CD14-positive monocyte (primary cell): ENCODE measurements at regions not wholly inside any gene's neighbourhood (a gene's known extent, or its start where the extent isn't known, plus 50 kb on each side); places are given as distances from the start of the nearest gene placed in this dataset.

Source experiments
- DNase-seq, 3 donors: peaks; one replicate each; pipeline ENCODE4 v3.0.0-alpha.2; 2011 to 2022
- H2AFZ ChIP-seq: 2 replicates; pipeline ENCODE4 v1.6.0; 2012; ENCODE audit warnings: mild to moderate bottlenecking, low read depth, low read length, inconsistent platforms; ENCODE audit not compliant: insufficient read depth, poor library complexity, severe bottlenecking
- H3K27ac ChIP-seq, 2 donors: 1 replicate in 1 of 2; 2 replicates in 1 of 2; pipeline ENCODE4 v1.5.1; 2012 to 2013; ENCODE audit warnings: low read length in 2 of 2, control low read depth in 1 of 2, inconsistent platforms in 1 of 2, low read depth in 1 of 2, mild to moderate bottlenecking in 1 of 2
- H3K27me3 ChIP-seq, 2 donors: one replicate each; pipeline versions ENCODE4 v1.6.0 to v1.6.1; 2011 to 2013; ENCODE audit warnings: low read length in 2 of 2; ENCODE audit not compliant: control insufficient read depth in 2 of 2, insufficient read depth in 2 of 2
- H3K36me3 ChIP-seq, 2 donors: replicated peaks in 1 of 2; 1 replicate in 1 of 2; 2 replicates in 1 of 2; pipeline versions ENCODE4 v1.5.1 to v1.6.1; 2012 to 2013; ENCODE audit warnings: low read length in 2 of 2, control low read depth in 1 of 2, inconsistent platforms in 1 of 2, mild to moderate bottlenecking in 1 of 2; ENCODE audit not compliant: insufficient read depth in 2 of 2, control insufficient read depth in 1 of 2
- H3K4me1 ChIP-seq, 2 donors: 1 replicate in 1 of 2; 2 replicates in 1 of 2; pipeline versions ENCODE4 v1.5.1 to v1.6.1; 2012 to 2013; ENCODE audit warnings: low read length in 2 of 2, control low read depth in 1 of 2, inconsistent platforms in 1 of 2, mild to moderate bottlenecking in 1 of 2, moderate library complexity in 1 of 2; ENCODE audit not compliant: insufficient read depth in 2 of 2, control insufficient read depth in 1 of 2
- H3K4me2 ChIP-seq: replicated peaks from 2 replicates; pipeline ENCODE3; 2012; ENCODE audit warnings: low read length, moderate library complexity, mild to moderate bottlenecking; ENCODE audit not compliant: poor library complexity, severe bottlenecking; ENCODE audit errors: extremely low read depth
- H3K4me3 ChIP-seq, 3 experiments: fragments of 200-600 bp in 1 of 3; sonication (generic) in 1 of 3; replicated peaks in 1 of 3; 1 replicate in 2 of 3; 2 replicates in 1 of 3; pipeline ENCODE4 v1.5.1; 2011 to 2013; ENCODE audit warnings: low read length in 3 of 3, mild to moderate bottlenecking in 3 of 3, control low read depth in 2 of 3, low read depth in 2 of 3, inconsistent platforms in 1 of 3, moderate library complexity in 1 of 3
- H3K79me2 ChIP-seq: 2 replicates; pipeline ENCODE4 v1.6.0; 2012; ENCODE audit warnings: mild to moderate bottlenecking, control low read depth, inconsistent platforms, low read length, moderate library complexity; ENCODE audit not compliant: insufficient read depth
- H3K9ac ChIP-seq: 2 replicates; pipeline ENCODE4 v1.6.0; 2017; ENCODE audit warnings: low read length, mild to moderate bottlenecking; ENCODE audit not compliant: insufficient read depth, poor library complexity, severe bottlenecking
- H3K9me3 ChIP-seq, 2 donors: replicated peaks in 1 of 2; 1 replicate in 1 of 2; 2 replicates in 1 of 2; pipeline versions ENCODE4 v1.5.1 to v1.6.1; 2012 to 2013; ENCODE audit warnings: low read length in 2 of 2, control low read depth in 1 of 2; ENCODE audit not compliant: control insufficient read depth in 1 of 2, insufficient read depth in 1 of 2
- H4K20me1 ChIP-seq: 2 replicates; pipeline ENCODE4 v1.6.0; 2012; ENCODE audit warnings: mild to moderate bottlenecking, low read length, control low read depth, moderate library complexity; ENCODE audit not compliant: insufficient read depth
- H3K27ac Mint-ChIP-seq, 7 donors: one replicate each; pipeline ENCODE4 v1.8.0; 2020; ENCODE audit warnings: mild to moderate bottlenecking in 7 of 7, mixed read lengths in 7 of 7, moderate library complexity in 6 of 7, inconsistent platforms in 2 of 7
- H3K27me3 Mint-ChIP-seq, 3 donors: one replicate each; pipeline ENCODE4 v1.8.0; 2021 to 2022; ENCODE audit warnings: low read depth in 3 of 3, mild to moderate bottlenecking in 3 of 3, mixed read lengths in 3 of 3, moderate library complexity in 3 of 3, inconsistent platforms in 1 of 3
- H3K36me3 Mint-ChIP-seq, 2 donors: one replicate each; pipeline ENCODE4 v1.8.0; 2020; ENCODE audit warnings: mixed read lengths in 2 of 2, inconsistent platforms in 1 of 2, mild to moderate bottlenecking in 1 of 2
- H3K4me1 Mint-ChIP-seq: one replicate; pipeline ENCODE4 v1.8.0; 2020; ENCODE audit warnings: mild to moderate bottlenecking, mixed read lengths
- H3K4me3 Mint-ChIP-seq, 2 donors: one replicate each; pipeline ENCODE4 v1.8.0; 2020; ENCODE audit warnings: mild to moderate bottlenecking in 2 of 2, mixed read lengths in 2 of 2, moderate library complexity in 1 of 2
- H3K9me3 Mint-ChIP-seq, 7 donors: one replicate each; pipeline ENCODE4 v1.8.0; 2020 to 2022; ENCODE audit warnings: mixed read lengths in 7 of 7, mild to moderate bottlenecking in 6 of 7, moderate library complexity in 6 of 7, inconsistent platforms in 2 of 7
- CTCF ChIP-seq: fragments of 200-600 bp; IDR thresholded peaks from one replicate; pipeline ENCODE4 v1.8.0; 2022; ENCODE audit warnings: antibody characterized with exemption, mild to moderate bottlenecking
- WGBS: methylation state at CpG from one replicate; pipeline ENCODE4 v1.1.5; 2013; ENCODE audit warnings: missing lambda C conversion rate; ENCODE audit not compliant: insufficient coverage; 5-methylcytosine and 5-hydroxymethylcytosine counted together
- intact Hi-C, 2 donors: fragments of 100-400 bp; cut with micrococcal nuclease; formaldehyde crosslinking; loops; one replicate each; pipeline versions ENCODE4 v1.15.0 to v1.15.1; 2023

GRCh38 chr21:34271189-34271851 is 92.5 kb upstream of the KCNE2 start:
- no peak overlapping the region for H3K27ac Mint-ChIP-seq
- no CpG with 5 or more reads among the region's 2 CpGs for WGBS

GRCh38 chr21:34272321-34272720 is 91.5 kb upstream of the KCNE2 start:
- H3K9ac ChIP-seq: no peak overlapping the region
- H3K27ac Mint-ChIP-seq: no peak overlapping the region
- intact Hi-C loops: no loop called here

More at GRCh38 chr21:34271189-34271851, 92.5 kb upstream of the KCNE2 start:
- no peak for DNase-seq
- Histone ChIP-seq H3K27ac (no peak overlapping the region), H3K4me2 (no peak overlapping the region), H3K27me3 (no peaks in the 10 kb centered on the region), H3K9me3 (no peaks in the 10 kb centered on the region), H2AFZ (no peak overlapping the region), H3K9ac (no peak overlapping the region), H3K4me3 (no peak overlapping the region), H3K4me1 (no peaks in the 10 kb centered on the region), H4K20me1 (no peaks in the 10 kb centered on the region), H3K79me2 (no peaks in the 10 kb centered on the region), H3K36me3 (no peaks in the 10 kb centered on the region)
- intact Hi-C loops: no loop called here
- H3K4me1 Mint-ChIP-seq: no peaks in the 10 kb centered on the region
- peaks cover 0 to 8% (median 2%) of the 10 kb centered on the region in 7 donors for H3K9me3 Mint-ChIP-seq
- H3K36me3 Mint-ChIP-seq: no peaks in the 10 kb centered on the region
- H3K27me3 Mint-ChIP-seq: peaks cover 3 to 8% (median 4%) of the 10 kb centered on the region in 3 donors
- no peak overlapping the region for H3K4me3 Mint-ChIP-seq
- TF ChIP-seq CTCF: no peak

More at GRCh38 chr21:34272321-34272720, 91.5 kb upstream of the KCNE2 start:
- H3K4me2 ChIP-seq: no peak overlapping the region
- Mint-ChIP-seq H3K27me3 (peaks cover 3 to 8% (median 4%) of the 10 kb centered on the region in 3 donors), H3K36me3 (no peaks in the 10 kb centered on the region), H3K4me1 (peaks cover 4% of the 10 kb centered on the region), H3K9me3 (peaks cover 0 to 9% (median 5%) of the 10 kb centered on the region in 7 donors), H3K4me3 (no peak overlapping the region)
- no peak overlapping the region for H3K4me3 ChIP-seq
- H3K4me1 ChIP-seq: no peaks in the 10 kb centered on the region
- no peak for DNase-seq
- no peaks in the 10 kb centered on the region for H3K9me3 ChIP-seq
- H3K36me3 ChIP-seq: no peaks in the 10 kb centered on the region
- H3K27me3 ChIP-seq: no peaks in the 10 kb centered on the region
- no CpG with 5 or more reads among the region's 5 CpGs for WGBS
- H3K79me2 ChIP-seq: no peaks in the 10 kb centered on the region
- TF ChIP-seq CTCF: no peak
- no peak overlapping the region for H3K27ac ChIP-seq
- H4K20me1 ChIP-seq: no peaks in the 10 kb centered on the region
- no peak overlapping the region for H2AFZ ChIP-seq
